NCI-H146 (cell line): ENCODE measurements at regions not wholly inside any gene's neighbourhood (a gene's known extent, or its start where the extent isn't known, plus 50 kb on each side); places are given as distances from the start of the nearest gene placed in this dataset.

Experiments used
- DNase-seq: peaks from one replicate; lab custom pipeline; 2025; lab: John Stamatoyannopoulos, UW

- DNase-seq = no peak
These were observed 808.9 kb upstream of the WWC1 start for GRCh38 chr5:167482555-167482954.

GRCh38 chr5:167485061-167485774 lies 806.2 kb upstream of the WWC1 start:
- DNase-seq = no peak

DNA sequence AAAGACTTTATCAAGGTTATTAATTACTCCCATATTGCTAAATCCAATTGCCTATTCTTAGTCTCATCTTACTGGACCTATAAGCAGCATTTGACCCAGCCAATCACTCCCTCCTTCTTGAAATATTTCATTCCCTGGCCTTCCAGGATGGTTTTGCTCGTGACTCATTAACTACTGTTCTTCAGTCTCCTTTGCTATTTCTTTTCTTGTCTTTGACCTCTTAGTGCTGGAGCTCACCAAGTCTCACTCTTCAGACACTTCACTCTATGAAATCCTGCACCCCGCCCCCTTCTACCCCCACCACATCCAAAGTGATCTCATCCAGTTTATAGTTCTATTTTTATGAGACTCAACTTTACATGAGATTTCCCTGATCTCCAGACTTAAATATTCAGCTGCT lies 803.1 kb upstream of the WWC1 start:
- no peak for DNase-seq

DNA sequence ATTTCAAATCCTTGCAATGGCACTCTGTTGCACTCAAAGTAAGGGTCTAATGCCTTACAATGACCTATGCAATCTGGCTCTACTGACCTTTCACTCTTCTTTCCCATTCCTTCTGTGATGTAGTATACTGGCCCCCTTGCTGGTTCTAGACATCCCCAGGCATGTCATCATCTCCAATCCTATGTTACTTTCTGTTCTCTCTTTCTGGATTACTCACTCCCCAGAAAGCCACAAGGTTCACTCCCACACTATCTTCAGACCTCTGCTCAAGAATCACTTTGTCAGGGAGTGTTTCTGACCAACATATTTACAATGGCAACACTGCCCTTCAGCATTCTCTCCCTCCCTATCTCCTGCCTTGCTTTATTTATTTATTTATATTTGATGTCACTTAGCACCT lies 802.2 kb upstream of the WWC1 start:
- no peak for DNase-seq

DNA sequence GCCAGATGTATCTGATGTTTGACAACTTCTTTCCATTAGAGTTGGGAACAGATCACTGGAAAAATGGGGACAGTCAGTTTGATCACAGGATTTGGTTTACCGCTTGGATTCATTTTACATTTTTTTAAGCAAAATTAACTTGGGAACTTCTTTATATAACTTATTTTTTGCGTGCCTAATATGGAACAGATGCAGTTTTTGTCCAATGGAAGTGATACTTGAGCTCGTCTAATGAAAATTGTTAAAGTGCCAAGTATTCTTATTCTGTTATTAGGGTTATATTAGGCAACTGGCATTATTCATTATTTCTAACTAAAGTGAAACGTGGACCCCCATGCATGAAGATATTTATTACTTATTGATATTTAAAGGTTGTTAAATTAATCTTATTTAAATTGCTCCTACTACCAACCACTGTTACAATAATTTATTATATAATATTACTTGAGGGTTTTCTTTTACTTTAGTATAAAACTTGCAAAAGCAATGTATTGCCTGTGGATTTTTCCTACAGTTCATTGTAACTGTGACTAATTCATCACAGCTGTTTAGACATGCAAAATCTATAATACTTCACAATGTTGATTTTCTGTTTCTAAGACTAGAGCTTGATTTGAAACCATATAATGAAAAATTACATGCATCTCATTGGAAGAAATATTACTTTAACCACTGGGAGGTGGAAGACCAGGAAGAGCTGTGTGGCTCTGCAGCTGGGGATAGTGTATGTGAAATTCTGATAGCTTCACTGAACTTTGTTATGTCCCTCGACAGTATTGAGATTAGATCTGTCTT lies 787.3 kb upstream of the WWC1 start:
- no peak for DNase-seq

- DNase-seq = no peak
These were observed 783.8 kb upstream of the WWC1 start for GRCh38 chr5:167507463-167508233.

DNA sequence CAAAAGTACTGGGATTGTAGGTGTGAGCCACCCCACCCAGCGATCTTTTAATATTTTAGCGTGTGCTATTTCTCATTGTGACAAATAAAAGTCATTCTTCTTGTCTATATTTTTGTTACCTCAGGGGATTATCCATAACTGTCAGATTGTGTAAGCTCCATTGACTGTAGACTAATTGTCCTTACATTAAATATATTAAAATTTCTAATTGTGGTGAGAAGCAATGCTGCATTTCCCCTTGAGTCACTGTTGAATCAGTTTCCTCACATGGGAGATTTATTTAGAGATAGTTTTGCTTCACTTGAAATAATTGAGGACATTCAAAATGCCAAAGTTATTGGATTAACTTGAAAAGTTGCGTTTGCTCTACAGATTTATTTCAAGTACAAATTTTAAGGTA lies 782.4 kb upstream of the WWC1 start:
- DNase-seq = no peak

DNA sequence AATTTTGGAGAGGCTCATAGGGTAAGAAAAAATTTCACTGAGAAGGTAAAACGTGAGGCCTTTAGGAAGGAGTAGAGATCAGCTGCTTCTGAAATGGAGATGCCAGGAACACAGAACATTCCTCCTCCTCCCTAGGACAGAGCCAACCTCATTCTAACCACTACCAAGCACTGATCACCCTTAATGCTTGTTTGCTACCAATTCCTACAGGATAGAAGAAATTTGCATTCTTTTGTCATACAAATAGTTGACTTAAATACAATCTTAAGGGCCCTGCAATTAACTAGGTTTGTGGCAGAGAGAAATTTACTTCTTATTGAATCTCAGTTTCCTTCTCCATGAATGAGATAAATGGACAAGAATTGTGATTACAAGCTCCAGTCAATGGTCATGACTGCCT lies 780.2 kb upstream of the WWC1 start:
- no peak for DNase-seq

DNA sequence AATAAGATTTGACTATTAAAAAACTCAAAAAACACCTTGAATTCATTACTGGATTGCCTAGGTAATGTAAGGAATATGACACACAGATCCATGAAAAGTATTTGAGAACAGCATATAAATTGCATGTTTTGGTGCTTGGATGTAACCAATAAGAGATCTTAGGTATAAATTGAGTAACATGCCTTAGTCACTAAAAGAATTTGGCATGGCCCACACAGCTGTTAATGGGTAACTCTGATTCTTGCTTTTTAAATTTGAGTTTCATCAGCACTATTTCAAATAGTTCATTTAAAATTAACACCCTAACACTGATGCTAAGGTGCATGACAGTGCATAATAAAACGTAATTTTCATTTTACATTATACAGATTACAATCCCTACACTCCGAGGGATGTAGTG lies 779.3 kb upstream of the WWC1 start:
- no peak for DNase-seq

DNA sequence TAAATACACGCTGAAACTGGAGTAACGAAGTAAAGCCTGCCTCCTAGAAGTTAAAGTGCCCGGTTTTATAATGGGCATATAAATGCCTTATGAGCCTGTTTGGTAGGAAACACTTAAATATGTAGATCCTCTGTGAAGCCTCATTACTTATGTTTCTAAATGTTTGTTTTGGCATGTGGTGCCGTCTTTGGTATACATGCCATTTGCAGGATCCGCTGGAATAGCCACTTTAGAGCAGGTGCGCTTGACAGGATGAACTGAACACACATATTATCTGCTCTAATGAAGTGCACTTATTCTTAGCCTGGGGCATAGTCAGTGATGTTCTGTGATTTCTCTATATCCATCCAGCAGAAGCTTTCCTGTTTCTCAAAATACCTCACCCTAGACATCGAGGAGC lies 778.1 kb upstream of the WWC1 start:
- no peak for DNase-seq

- no peak for DNase-seq
These were observed 777.0 kb upstream of the WWC1 start for GRCh38 chr5:167514461-167514860.

GRCh38 chr5:167525004-167525403 lies 766.4 kb upstream of the WWC1 start:
- DNase-seq = no peak

GRCh38 chr5:167528651-167529050 lies 762.8 kb upstream of the WWC1 start:
- DNase-seq = no peak

DNA sequence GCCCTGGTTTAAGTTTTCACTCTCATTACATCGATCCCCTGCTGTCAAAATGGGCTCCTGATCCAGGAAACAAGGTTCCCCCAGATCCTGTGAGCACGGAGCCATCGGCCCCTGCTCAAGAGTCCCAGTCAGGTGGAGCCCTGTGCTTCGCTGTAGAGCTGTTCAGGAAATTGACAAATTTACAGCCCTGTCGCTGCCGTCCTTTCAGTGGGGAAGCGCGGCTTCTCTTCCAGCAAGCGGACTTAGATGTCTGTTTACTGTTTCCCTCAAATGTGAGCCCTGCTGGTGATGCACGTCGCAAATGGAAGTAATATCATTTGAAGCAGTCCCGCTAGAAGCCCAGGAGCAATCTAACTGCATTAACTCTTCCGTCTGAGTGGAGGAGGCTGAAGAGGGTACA lies 760.9 kb upstream of the WWC1 start:
- no peak for DNase-seq

DNA sequence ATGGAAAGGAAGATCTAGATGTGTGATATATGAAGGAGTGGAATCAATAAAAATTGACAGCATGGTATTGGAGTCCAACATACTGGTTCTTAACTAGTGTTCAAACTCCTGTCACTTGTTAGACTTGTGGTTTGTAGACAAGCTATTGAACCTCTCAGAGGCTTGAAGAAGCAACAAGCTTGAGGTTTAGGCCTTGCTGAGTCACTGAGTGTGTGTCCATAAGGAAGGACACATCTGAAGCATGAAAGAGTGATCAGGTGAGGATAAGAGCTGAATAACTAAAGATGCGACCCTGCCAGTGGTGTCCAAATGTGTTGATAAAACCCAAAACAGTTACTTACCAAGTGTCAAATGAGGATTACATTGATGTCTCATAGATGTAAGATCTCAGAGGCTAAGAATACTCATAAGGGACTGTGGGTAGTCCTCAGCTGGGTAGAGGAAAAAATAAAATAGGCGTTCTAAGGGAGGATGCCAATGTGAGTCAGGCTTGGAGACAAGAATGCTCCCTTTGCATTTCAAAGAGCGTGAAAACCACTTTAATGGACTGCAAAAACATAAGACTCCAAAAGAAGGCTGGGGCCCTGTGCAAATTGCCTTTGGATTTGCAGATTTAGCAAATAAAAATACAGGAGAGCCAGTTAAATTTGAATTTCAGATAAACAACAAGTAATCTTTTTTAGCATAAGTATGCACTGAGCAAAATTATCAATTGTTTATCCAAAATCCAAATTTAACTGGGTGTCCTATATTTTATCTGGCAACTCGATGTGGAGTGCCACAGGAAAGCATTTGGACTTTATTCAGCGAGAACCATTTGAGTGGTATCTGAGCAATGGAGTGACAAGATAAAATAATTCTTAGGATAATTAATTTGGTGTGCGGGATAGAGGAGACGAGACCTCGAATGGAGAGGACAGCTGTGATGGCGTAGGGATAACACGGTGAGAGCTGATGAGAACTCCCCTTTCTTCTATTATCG lies 757.3 kb upstream of the WWC1 start:
- DNase-seq = no peak

- no peak for DNase-seq
These were observed 751.7 kb upstream of the WWC1 start for GRCh38 chr5:167539747-167540146.

GRCh38 chr5:167546270-167546669 lies 745.2 kb upstream of the WWC1 start:
- DNase-seq = no peak

DNA sequence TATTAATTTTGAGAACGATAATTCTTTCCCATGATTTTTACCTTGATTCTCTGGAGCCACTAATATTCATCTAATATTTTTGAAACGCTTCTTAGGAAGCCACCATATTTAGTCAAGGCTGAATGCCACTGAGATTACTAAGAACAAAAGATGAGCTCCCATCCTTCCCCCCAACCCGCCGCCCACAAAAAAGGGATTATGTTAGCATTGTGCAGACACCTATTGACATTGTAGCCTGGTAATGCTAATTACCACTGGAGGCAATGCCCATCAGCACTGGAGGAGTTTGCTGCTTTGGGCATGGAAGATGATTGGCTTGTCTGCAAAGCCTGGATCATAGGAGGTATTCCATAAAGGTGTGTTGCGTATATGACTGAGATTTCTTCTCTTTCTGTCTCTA lies 739.1 kb upstream of the WWC1 start:
- no peak for DNase-seq

DNA sequence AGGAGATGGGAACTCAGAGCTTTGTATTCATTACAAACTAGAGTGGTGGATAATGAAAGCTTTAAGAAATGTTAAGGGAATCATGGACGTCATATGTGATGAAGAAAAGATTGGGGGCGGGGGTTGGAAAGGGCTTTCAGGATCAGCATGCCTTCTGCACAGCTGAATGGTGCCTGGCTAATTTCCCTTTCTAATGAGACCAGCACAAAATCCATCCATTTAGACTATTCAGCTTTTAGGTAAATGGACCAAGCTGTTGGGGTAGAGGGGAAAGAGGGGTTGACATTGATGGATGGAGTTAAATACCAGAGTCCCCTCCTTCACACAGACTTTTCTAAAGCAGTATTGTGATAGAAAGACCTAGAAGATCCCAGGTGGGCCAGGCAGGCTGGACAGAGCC lies 737.9 kb upstream of the WWC1 start:
- no peak for DNase-seq

GRCh38 chr5:167554564-167555290 lies 736.7 kb upstream of the WWC1 start:
- no peak for DNase-seq

DNA sequence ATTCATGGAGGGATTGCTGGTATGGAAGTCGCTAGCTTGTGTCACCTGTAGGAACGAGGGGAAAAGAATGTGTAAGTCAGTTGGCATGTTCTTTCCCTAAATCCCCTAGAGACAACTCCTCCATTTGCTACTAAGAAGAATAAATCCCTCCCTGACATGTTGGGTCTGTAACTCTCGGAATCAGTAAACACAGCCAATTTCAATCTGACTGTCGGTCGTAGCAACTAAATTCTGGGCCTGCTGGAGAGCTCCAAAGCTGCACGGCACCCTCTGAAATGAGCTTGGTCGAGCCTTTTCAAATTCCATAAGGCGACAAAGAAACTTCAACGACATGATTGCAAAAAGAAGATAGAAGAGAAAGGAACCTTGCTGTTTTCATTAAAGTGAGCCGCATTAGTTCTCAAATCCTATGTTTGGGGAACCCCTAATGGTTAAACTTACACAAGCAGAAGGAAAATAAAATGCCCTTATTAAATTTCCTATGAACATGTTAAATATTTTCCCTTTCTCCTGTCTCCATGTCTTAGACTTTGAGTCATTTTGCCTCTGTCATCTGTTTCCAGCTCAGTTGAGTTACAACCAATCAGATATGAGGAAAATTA lies 735.8 kb upstream of the WWC1 start:
- no peak for DNase-seq
